ENCODE measurements at regions not wholly inside any gene's neighbourhood (a gene's known extent, or its start where the extent isn't known, plus 50 kb on each side); places are given as distances from the start of the nearest gene placed in this dataset.

- Histone ChIP-seq H3K4me3 (no peak overlapping the region), H3K9me3 (no peaks in the 10 kb centered on the region), H3K36me3 (no peaks in the 10 kb centered on the region), H3K4me1 (no peaks in the 10 kb centered on the region), H3K27ac (no peak overlapping the region), H3K27me3 (no peaks in the 10 kb centered on the region)
- TF ChIP-seq CTCF (IDR thresholded peaks at IDR 0.05): no peak
- ATAC-seq (no peak), DNase-seq (no peak)
- intact Hi-C loops (cut with DNase I): no loop called here
Observed at GRCh38 chr6:19525673-19526072, 311.5 kb upstream of the ID4 start.

- H3K4me1 ChIP-seq: no peaks in the 10 kb centered on the region
- no peak overlapping the region for H3K4me3 ChIP-seq
- ATAC-seq: no peak
- no peak overlapping the region for H3K27ac ChIP-seq
- intact Hi-C loops (cut with DNase I): no loop called here
- no peaks in the 10 kb centered on the region for H3K27me3 ChIP-seq
- H3K36me3 ChIP-seq: no peaks in the 10 kb centered on the region
- no peaks in the 10 kb centered on the region for H3K9me3 ChIP-seq
- DNase-seq: no peak
- TF ChIP-seq CTCF (IDR thresholded peaks at IDR 0.05): no peak
Observed at GRCh38 chr6:19530188-19530587, 307.0 kb upstream of the ID4 start.

GRCh38 chr6:19535351-19535750, 301.8 kb upstream of the ID4 start:
- Histone ChIP-seq H3K4me1 (no peaks in the 10 kb centered on the region), H3K27me3 (no peaks in the 10 kb centered on the region), H3K27ac (no peak overlapping the region), H3K9me3 (no peaks in the 10 kb centered on the region), H3K36me3 (no peaks in the 10 kb centered on the region), H3K4me3 (no peak overlapping the region)
- intact Hi-C loops (cut with DNase I): no loop called here
- no peak for DNase-seq
- TF ChIP-seq CTCF (IDR thresholded peaks at IDR 0.05): no peak
- no peak for ATAC-seq

- no peak for TF ChIP-seq CTCF (IDR thresholded peaks at IDR 0.05)
Observed at GRCh38 chr6:19536838-19537237, 300.3 kb upstream of the ID4 start.

GRCh38 chr6:19538096-19538495, 299.1 kb upstream of the ID4 start:
- ATAC-seq: peak; percentile 46
- no peak for TF ChIP-seq CTCF (IDR thresholded peaks at IDR 0.05)
- intact Hi-C loops (cut with DNase I): no loop called here
- Histone ChIP-seq H3K4me1 (no peaks in the 10 kb centered on the region), H3K9me3 (no peaks in the 10 kb centered on the region), H3K36me3 (no peaks in the 10 kb centered on the region), H3K4me3 (no peak overlapping the region), H3K27me3 (no peaks in the 10 kb centered on the region), H3K27ac (no peak overlapping the region)
- no peak for DNase-seq

More at GRCh38 chr6:19536838-19537237, 300.3 kb upstream of the ID4 start:
- Histone ChIP-seq H3K27me3 (no peaks in the 10 kb centered on the region), H3K4me1 (no peaks in the 10 kb centered on the region), H3K9me3 (no peaks in the 10 kb centered on the region), H3K27ac (no peak overlapping the region), H3K36me3 (no peaks in the 10 kb centered on the region), H3K4me3 (no peak overlapping the region)
- intact Hi-C loops (cut with DNase I): no loop called here
- DNase-seq (no peak), ATAC-seq (no peak)

- no peak for DNase-seq
- Histone ChIP-seq H3K27me3 (no peaks in the 10 kb centered on the region), H3K4me3 (no peak overlapping the region), H3K27ac (no peak overlapping the region), H3K4me1 (no peaks in the 10 kb centered on the region), H3K9me3 (no peaks in the 10 kb centered on the region), H3K36me3 (no peaks in the 10 kb centered on the region)
- ATAC-seq: no peak
- intact Hi-C loops (cut with DNase I): no loop called here
- no peak for TF ChIP-seq CTCF (IDR thresholded peaks at IDR 0.05)
Observed at GRCh38 chr6:19547507-19547906, 289.7 kb upstream of the ID4 start.
